ENCODE measurements at regions not wholly inside any gene's neighbourhood (a gene's known extent, or its start where the extent isn't known, plus 50 kb on each side); places are given as distances from the start of the nearest gene placed in this dataset.

DNA sequence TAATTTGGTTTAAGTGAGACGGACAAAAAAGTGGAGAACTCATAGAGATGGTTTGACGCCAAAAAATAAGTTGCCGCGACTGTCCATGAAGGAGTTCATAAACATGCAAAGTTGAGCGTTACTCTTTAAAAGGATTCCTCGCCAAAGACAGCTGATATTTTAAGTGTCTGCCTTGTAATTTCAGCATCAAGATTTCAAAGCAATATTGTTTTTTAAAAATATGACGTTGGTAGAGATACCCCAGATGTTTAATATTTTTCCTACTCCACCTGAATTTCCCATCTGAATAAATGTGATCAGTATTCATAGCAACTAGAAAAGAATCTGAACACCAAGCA is 155.0 kb downstream of the TUSC7 start:
- Histone ChIP-seq H3K9me2 (replicated peaks; ENCODE audit: insufficient read depth, low read length) (no peaks in the 10 kb centered on the region), H3K79me2 (ENCODE audit: low read length) (no peaks in the 10 kb centered on the region), H3K4me2 (ENCODE audit: low read depth, low read length) (peak overlapping the region; percentile 70), H3K4me1 (ENCODE audit: low read length) (no peaks in the 10 kb centered on the region), H3K27me3 (replicated peaks; ENCODE audit: insufficient read depth, low read length) (no peaks in the 10 kb centered on the region), H3K4me3 (ENCODE audit: low read length) (peak overlapping the region; percentile 63; the same call in 1 of the 2 replicates), H3K9me3 (replicated peaks; ENCODE audit: insufficient read depth, low read length) (no peaks in the 10 kb centered on the region), H3K9ac (ENCODE audit: low read length) (no peak overlapping the region; the same call in 1 of the 2 replicates), H2AFZ (ENCODE audit: low read length) (peak overlapping the region; percentile 84), H3K36me3 (replicated peaks; ENCODE audit: insufficient read depth, low read length) (no peaks in the 10 kb centered on the region), H3F3A (ENCODE audit: insufficient read depth, low read length) (peaks cover 4% of the 10 kb centered on the region; the same call in 1 of the 2 replicates), H4K20me1 (ENCODE audit: insufficient read depth, low read length) (no peaks in the 10 kb centered on the region), H3K27ac (ENCODE audit: low read length) (no peak overlapping the region)
- TF ChIP-seq, protein P1, sequence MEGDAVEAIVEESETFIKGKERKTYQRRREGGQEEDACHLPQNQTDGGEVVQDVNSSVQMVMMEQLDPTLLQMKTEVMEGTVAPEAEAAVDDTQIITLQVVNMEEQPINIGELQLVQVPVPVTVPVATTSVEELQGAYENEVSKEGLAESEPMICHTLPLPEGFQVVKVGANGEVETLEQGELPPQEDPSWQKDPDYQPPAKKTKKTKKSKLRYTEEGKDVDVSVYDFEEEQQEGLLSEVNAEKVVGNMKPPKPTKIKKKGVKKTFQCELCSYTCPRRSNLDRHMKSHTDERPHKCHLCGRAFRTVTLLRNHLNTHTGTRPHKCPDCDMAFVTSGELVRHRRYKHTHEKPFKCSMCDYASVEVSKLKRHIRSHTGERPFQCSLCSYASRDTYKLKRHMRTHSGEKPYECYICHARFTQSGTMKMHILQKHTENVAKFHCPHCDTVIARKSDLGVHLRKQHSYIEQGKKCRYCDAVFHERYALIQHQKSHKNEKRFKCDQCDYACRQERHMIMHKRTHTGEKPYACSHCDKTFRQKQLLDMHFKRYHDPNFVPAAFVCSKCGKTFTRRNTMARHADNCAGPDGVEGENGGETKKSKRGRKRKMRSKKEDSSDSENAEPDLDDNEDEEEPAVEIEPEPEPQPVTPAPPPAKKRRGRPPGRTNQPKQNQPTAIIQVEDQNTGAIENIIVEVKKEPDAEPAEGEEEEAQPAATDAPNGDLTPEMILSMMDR (IDR thresholded peaks at IDR 0.05; ENCODE audit: low read length) = no peak
- no peak for TF ChIP-seq EZH2 (optimal IDR thresholded peaks at IDR 0.05; ENCODE audit: low read depth, low read length)
- no peak for TF ChIP-seq EZH2phosphoT487 (IDR thresholded peaks at IDR 0.05; ENCODE audit: low read length)
- no peak for DNase-seq

DNA sequence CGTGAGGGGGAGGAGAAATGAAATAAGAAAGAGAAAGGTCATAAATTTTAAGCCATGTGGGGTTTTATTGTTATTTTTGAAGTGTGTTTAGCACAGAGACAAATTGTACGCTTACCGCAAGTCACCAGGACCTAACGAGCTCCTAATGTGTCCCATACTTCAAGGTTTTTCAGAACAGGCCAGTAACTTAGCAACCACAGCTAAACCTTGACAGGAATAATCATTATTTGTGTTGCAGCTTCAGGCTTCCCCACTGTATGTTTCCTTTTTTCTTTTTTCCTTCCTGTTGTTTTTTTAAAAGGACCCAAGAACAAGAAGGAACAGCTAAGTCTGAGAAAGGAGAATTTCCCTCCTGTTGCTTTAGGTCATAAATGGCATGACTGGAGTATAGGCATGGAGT is 160.8 kb downstream of the TUSC7 start:
- Histone ChIP-seq H3K79me2 (ENCODE audit: low read length) (no peaks in the 10 kb centered on the region), H3K9me3 (replicated peaks; ENCODE audit: insufficient read depth, low read length) (no peaks in the 10 kb centered on the region), H3K4me1 (ENCODE audit: low read length) (no peaks in the 10 kb centered on the region), H2AFZ (ENCODE audit: low read length) (no peak overlapping the region), H3F3A (ENCODE audit: insufficient read depth, low read length) (no peaks in the 10 kb centered on the region), H3K9me2 (replicated peaks; ENCODE audit: insufficient read depth, low read length) (no peaks in the 10 kb centered on the region), H4K20me1 (ENCODE audit: insufficient read depth, low read length) (no peaks in the 10 kb centered on the region), H3K9ac (ENCODE audit: low read length) (no peak overlapping the region), H3K27ac (ENCODE audit: low read length) (no peak overlapping the region), H3K4me3 (ENCODE audit: low read length) (no peak overlapping the region), H3K27me3 (replicated peaks; ENCODE audit: insufficient read depth, low read length) (no peaks in the 10 kb centered on the region), H3K4me2 (ENCODE audit: low read depth, low read length) (no peak overlapping the region), H3K36me3 (replicated peaks; ENCODE audit: insufficient read depth, low read length) (no peaks in the 10 kb centered on the region)
- TF ChIP-seq EZH2 (optimal IDR thresholded peaks at IDR 0.05; ENCODE audit: low read depth, low read length) (no peak), EZH2phosphoT487 (IDR thresholded peaks at IDR 0.05; ENCODE audit: low read length) (no peak)
- TF ChIP-seq, protein P1 (IDR thresholded peaks at IDR 0.05; ENCODE audit: low read length) = no peak
- DNase-seq = no peak

DNA sequence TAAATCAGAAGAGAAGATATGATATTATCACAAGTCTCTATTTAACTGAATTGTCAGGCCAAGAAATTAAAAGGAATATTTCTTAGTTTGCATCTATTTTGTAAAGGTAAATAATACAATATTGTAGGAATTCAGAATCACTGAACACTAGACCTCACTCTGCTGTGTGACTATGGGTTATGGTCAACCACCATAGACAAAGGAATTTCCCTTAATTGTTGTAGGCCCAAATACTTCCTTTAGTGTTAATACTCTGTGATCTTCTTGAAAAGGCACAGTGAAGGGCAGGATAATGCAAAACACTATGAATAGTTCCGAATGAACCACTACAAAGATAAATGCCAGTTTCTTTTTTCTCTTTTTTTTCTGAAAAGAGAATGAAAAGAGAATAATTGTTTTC is 162.3 kb downstream of the TUSC7 start:
- no peak overlapping the region for H3K9ac ChIP-seq (ENCODE audit: low read length)
- no peaks in the 10 kb centered on the region for H3K9me3 ChIP-seq (replicated peaks; ENCODE audit: insufficient read depth, low read length)
- H2AFZ ChIP-seq (ENCODE audit: low read length) = no peak overlapping the region
- H3K79me2 ChIP-seq (ENCODE audit: low read length) = no peaks in the 10 kb centered on the region
- no peaks in the 10 kb centered on the region for H3K27me3 ChIP-seq (replicated peaks; ENCODE audit: insufficient read depth, low read length)
- H3K9me2 ChIP-seq (replicated peaks; ENCODE audit: insufficient read depth, low read length) = no peaks in the 10 kb centered on the region
- no peak overlapping the region for H3K27ac ChIP-seq (ENCODE audit: low read length)
- H4K20me1 ChIP-seq (ENCODE audit: insufficient read depth, low read length) = no peaks in the 10 kb centered on the region
- no peak for DNase-seq
- no peaks in the 10 kb centered on the region for H3K4me1 ChIP-seq (ENCODE audit: low read length)
- H3K4me2 ChIP-seq (ENCODE audit: low read depth, low read length) = no peak overlapping the region
- no peaks in the 10 kb centered on the region for H3F3A ChIP-seq (ENCODE audit: insufficient read depth, low read length)
- no peaks in the 10 kb centered on the region for H3K36me3 ChIP-seq (replicated peaks; ENCODE audit: insufficient read depth, low read length)
- H3K4me3 ChIP-seq (ENCODE audit: low read length) = no peak overlapping the region
- no peak for TF ChIP-seq EZH2 (optimal IDR thresholded peaks at IDR 0.05; ENCODE audit: low read depth, low read length)
- TF ChIP-seq, protein P1 (IDR thresholded peaks at IDR 0.05; ENCODE audit: low read length) = no peak
- no peak for TF ChIP-seq EZH2phosphoT487 (IDR thresholded peaks at IDR 0.05; ENCODE audit: low read length)

All from MM.1S (cell line).